Caco-2 (cell line): ENCODE measurements at regions not wholly inside any gene's neighbourhood (a gene's known extent, or its start where the extent isn't known, plus 50 kb on each side); places are given as distances from the start of the nearest gene placed in this dataset.

ENCODE experiments used
- BruUV-seq: library from RNA; stranded (reverse); fragments of 400-500 nt; replicated peaks from 2 replicates; lab custom pipeline; 2021; lab: Mats Ljungman, UMichigan
- CTCF ChIA-PET: fragments of 300-600 bp; sonication (Branson Sonifier 250); formaldehyde crosslinking; loops from one replicate; lab custom pipeline; 2022; ENCODE audit warnings: antibody characterized with exemption; lab: Charles Lee
- POLR2A ChIA-PET: fragments of 300-600 bp; sonication (Branson Sonifier 250); formaldehyde crosslinking; loops from one replicate; lab custom pipeline; 2022; ENCODE audit warnings: antibody characterized with exemption; lab: Charles Lee
- DNase-seq, 2 experiments: peaks; one replicate each; pipeline versions ENCODE4 v3.0.0 to v3.0.0-alpha.2; 2020 to 2022
- H3K27me3 ChIP-seq: replicated peaks from 2 replicates; pipeline ENCODE4 v1.6.0; 2011; ENCODE audit warnings: low read length; ENCODE audit not compliant: control insufficient read depth, insufficient read depth
- H3K36me3 ChIP-seq: 2 replicates; pipeline ENCODE4 v1.5.1; 2011; ENCODE audit warnings: low read length; ENCODE audit not compliant: control insufficient read depth, insufficient read depth
- H3K4me1 ChIP-seq: fragments of 250-450 bp; sonication (Bioruptor Pico); 2 replicates; pipeline ENCODE4 v1.5.1; 2020; ENCODE audit warnings: mild to moderate bottlenecking
- H3K4me3 ChIP-seq: 2 replicates; pipeline ENCODE4 v1.5.1; 2011; ENCODE audit warnings: low read depth, mild to moderate bottlenecking, control low read depth, low read length
- H3K9me3 ChIP-seq: fragments of 250-450 bp; sonication (Bioruptor Pico); 2 replicates; pipeline ENCODE4 v1.5.1; 2020; ENCODE audit warnings: mild to moderate bottlenecking, moderate library complexity
- H3K27ac Mint-ChIP-seq: one replicate; pipeline ENCODE4 v1.8.0; 2022; ENCODE audit warnings: mixed read lengths; ENCODE audit not compliant: unreplicated experiment
- H3K27me3 Mint-ChIP-seq: one replicate; pipeline ENCODE4 v1.8.0; 2022; ENCODE audit warnings: mixed read lengths; ENCODE audit not compliant: insufficient read depth, unreplicated experiment
- H3K36me3 Mint-ChIP-seq: one replicate; pipeline ENCODE4 v1.8.0; 2022; ENCODE audit warnings: mild to moderate bottlenecking, mixed read lengths; ENCODE audit not compliant: insufficient read depth, unreplicated experiment
- H3K4me1 Mint-ChIP-seq: one replicate; pipeline ENCODE4 v1.8.0; 2022; ENCODE audit warnings: low read depth, mixed read lengths; ENCODE audit not compliant: unreplicated experiment
- H3K4me3 Mint-ChIP-seq: one replicate; pipeline ENCODE4 v1.8.0; 2022; ENCODE audit warnings: mild to moderate bottlenecking, moderate library complexity, mixed read lengths; ENCODE audit not compliant: unreplicated experiment
- H3K9me3 Mint-ChIP-seq: one replicate; pipeline ENCODE4 v1.8.0; 2022; ENCODE audit warnings: mixed read lengths; ENCODE audit not compliant: unreplicated experiment
- CTCF ChIP-seq, 2 experiments: fragments of 200-600 bp in 1 of 2; IDR thresholded peaks; 1 replicate in 1 of 2; 2 replicates in 1 of 2; pipeline versions ENCODE4 v1.5.1 to v1.8.0; 2011 to 2022; ENCODE audit warnings: antibody characterized with exemption in 1 of 2, control low read depth in 1 of 2, inconsistent platforms in 1 of 2, low read depth in 1 of 2, low read length in 1 of 2, mild to moderate bottlenecking in 1 of 2, moderate library complexity in 1 of 2; ENCODE audit not compliant: insufficient read depth in 1 of 2, severe bottlenecking in 1 of 2, unreplicated experiment in 1 of 2
- intact Hi-C: fragments of 100-400 bp; cut with micrococcal nuclease; formaldehyde crosslinking; loops from one replicate; pipeline ENCODE4 v1.10.0; 2022; ENCODE audit not compliant: unreplicated experiment

DNA sequence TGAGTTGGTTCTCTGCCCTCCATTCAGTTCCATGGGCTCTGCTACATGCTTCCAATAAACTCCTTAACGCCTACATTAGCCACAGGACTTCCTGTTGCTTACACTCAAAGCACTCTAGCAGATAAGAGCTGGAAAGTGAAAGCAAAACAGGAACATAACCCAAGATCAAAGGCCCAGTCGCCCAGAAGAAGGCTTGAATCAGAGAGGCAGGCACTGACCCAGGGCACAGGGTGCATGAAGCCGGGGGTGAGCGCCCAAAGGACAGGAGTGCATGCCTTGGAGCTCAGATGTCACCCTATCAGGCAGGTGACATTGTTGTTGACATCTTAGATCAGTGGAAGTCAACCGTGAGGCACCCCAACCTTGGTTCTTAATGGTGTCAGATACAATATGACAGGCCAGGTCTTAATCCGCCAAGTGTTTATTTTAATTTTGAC, 235.1 kb downstream of the UACA start:
- CTCF ChIA-PET: no interaction called here
- POLR2A ChIA-PET: no interaction called here
- Mint-ChIP-seq H3K4me1 (peaks cover 30% of the 10 kb centered on the region), H3K27ac (no peak overlapping the region), H3K27me3 (no peaks in the 10 kb centered on the region), H3K9me3 (no peaks in the 10 kb centered on the region), H3K36me3 (no peaks in the 10 kb centered on the region), H3K4me3 (no peak overlapping the region)
- peaks cover 16% of the 10 kb centered on the region for H3K4me1 ChIP-seq
- intact Hi-C loops: no loop called here
- TF ChIP-seq CTCF (IDR thresholded peaks at IDR 0.05; ENCODE audit: insufficient read depth in 1 of 2, low read depth in 1 of 2, low read length in 1 of 2, severe bottlenecking in 1 of 2, unreplicated experiment in 1 of 2): no peak
- no peak overlapping the region for H3K4me3 ChIP-seq
- BruUV-seq: no TSS peak
- no peaks in the 10 kb centered on the region for H3K36me3 ChIP-seq
- DNase-seq: peak in 1 of 2 experiments; percentile 27
- H3K27me3 ChIP-seq: no peaks in the 10 kb centered on the region
- no peaks in the 10 kb centered on the region for H3K9me3 ChIP-seq

- POLR2A ChIA-PET: interaction anchor here (0.6 kb wide), 1 partner anchor 123 kb away, joined by 3 read pairs; no protein-coding TSS in a partner anchor
- no peak overlapping the region for H3K27ac Mint-ChIP-seq
Observed at GRCh38 chr15:70526974-70527325, 236.4 kb downstream of the UACA start.

DNA sequence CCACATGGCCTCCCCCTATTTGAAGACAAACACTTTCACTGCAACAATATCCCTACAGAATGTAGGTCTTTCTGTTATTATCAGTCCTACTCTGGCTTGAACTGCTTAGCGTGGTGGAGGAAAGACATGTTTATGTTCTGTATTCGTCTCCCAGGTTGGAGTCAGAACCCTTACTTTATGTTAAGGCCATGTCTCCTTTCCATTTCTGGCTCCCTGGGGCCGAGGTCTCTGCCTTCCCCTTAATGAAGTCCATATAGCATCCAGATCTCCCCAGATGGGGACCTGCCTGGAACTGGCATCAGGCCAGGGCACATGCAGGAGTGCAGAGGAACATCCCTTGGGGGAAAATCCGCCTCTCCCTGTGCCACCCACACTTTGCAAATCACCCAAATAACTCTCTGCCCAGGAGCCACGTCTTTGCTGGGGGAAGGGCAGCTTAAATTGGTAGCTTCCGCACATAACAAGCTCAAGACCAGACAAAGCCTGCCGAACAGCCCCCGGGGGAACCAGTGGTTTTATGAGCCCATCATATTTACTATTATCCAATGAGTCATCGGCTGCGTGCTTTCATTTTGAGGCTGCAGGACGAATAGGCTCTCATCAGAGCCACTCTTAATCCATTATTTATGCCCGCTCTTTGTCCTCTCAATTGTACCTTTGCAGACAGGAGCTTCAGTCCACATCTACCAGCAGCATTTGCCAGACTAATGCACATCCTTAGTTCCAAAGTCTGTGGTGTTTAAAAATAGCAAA, 237.0 kb downstream of the UACA start:
- H3K27me3 ChIP-seq: no peaks in the 10 kb centered on the region
- intact Hi-C loops: no loop called here
- ChIA-PET CTCF (no interaction called here), POLR2A (interaction anchor here (0.6 kb wide), 1 partner anchor 123 kb away, joined by 3 read pairs; no protein-coding TSS in a partner anchor)
- H3K9me3 ChIP-seq: no peaks in the 10 kb centered on the region
- H3K4me3 Mint-ChIP-seq: no peak overlapping the region
- no peak for DNase-seq
- no peak overlapping the region for H3K4me3 ChIP-seq
- H3K36me3 Mint-ChIP-seq: no peaks in the 10 kb centered on the region
- no peaks in the 10 kb centered on the region for H3K27me3 Mint-ChIP-seq
- H3K27ac Mint-ChIP-seq: no peak overlapping the region
- no TSS peak for BruUV-seq
- no peak for TF ChIP-seq CTCF (IDR thresholded peaks at IDR 0.05; ENCODE audit: insufficient read depth in 1 of 2, low read depth in 1 of 2, low read length in 1 of 2, severe bottlenecking in 1 of 2, unreplicated experiment in 1 of 2)
- H3K36me3 ChIP-seq: no peaks in the 10 kb centered on the region
- no peaks in the 10 kb centered on the region for H3K9me3 Mint-ChIP-seq
- peaks cover 16% of the 10 kb centered on the region for H3K4me1 ChIP-seq
- H3K4me1 Mint-ChIP-seq: peaks cover 30% of the 10 kb centered on the region

More at GRCh38 chr15:70526974-70527325, 236.4 kb downstream of the UACA start:
- no peaks in the 10 kb centered on the region for H3K27me3 Mint-ChIP-seq
- CTCF ChIA-PET: no interaction called here
- intact Hi-C loops: no loop called here
- DNase-seq: no peak
- H3K4me3 Mint-ChIP-seq: no peak overlapping the region
- H3K4me1 Mint-ChIP-seq: peaks cover 30% of the 10 kb centered on the region
- no peaks in the 10 kb centered on the region for H3K36me3 ChIP-seq
- BruUV-seq: no TSS peak
- no peaks in the 10 kb centered on the region for H3K9me3 Mint-ChIP-seq
- no peak overlapping the region for H3K4me3 ChIP-seq
- H3K9me3 ChIP-seq: no peaks in the 10 kb centered on the region
- H3K4me1 ChIP-seq: peaks cover 16% of the 10 kb centered on the region
- no peaks in the 10 kb centered on the region for H3K36me3 Mint-ChIP-seq
- no peaks in the 10 kb centered on the region for H3K27me3 ChIP-seq
- TF ChIP-seq CTCF (IDR thresholded peaks at IDR 0.05; ENCODE audit: insufficient read depth in 1 of 2, low read depth in 1 of 2, low read length in 1 of 2, severe bottlenecking in 1 of 2, unreplicated experiment in 1 of 2): no peak
